K562 (cell line): ENCODE measurements at regions not wholly inside any gene's neighbourhood (a gene's known extent, or its start where the extent isn't known, plus 50 kb on each side); places are given as distances from the start of the nearest gene placed in this dataset.

Source experiments
- BHLHE40 ChIP-seq: IDR thresholded peaks from 2 replicates; pipeline ENCODE4 v1.6.1; 2011; ENCODE audit warnings: low read length, improper control_type of control experiment
- EWSR1 ChIP-seq: fragments of 450-650 bp; IDR thresholded peaks from 2 replicates; pipeline ENCODE4 v1.6.1; 2018; ENCODE audit warnings: borderline replicate concordance, mild to moderate bottlenecking, low read depth, moderate library complexity; ENCODE audit not compliant: partially characterized antibody
- GABPA ChIP-seq: fragments of 200-800 bp; sonication (Bioruptor generic); conservative IDR thresholded peaks from 2 replicates; pipeline ENCODE4 v1.6.1; 2016; ENCODE audit warnings: low read depth, missing genetic modification characterization, missing compliant biosample characterization
- HDAC2 ChIP-seq: fragments of 450-650 bp; IDR thresholded peaks from 2 replicates; pipeline ENCODE4 v1.6.1; 2016; ENCODE audit warnings: mild to moderate bottlenecking
- HDAC6 ChIP-seq: IDR thresholded peaks from 2 replicates; pipeline ENCODE4 v1.6.1; 2012; ENCODE audit warnings: low read depth, mild to moderate bottlenecking, control low read depth, inconsistent platforms, low read length, moderate library complexity
- POLR2AphosphoS2 ChIP-seq: IDR thresholded peaks from 2 replicates; pipeline ENCODE4 v1.6.1; 2012; ENCODE audit warnings: low read length, improper control_type of control experiment
- RAD51 ChIP-seq: fragments of 450-650 bp; IDR thresholded peaks from 2 replicates; pipeline ENCODE4 v1.7.1; 2016; ENCODE audit warnings: low read depth, mild to moderate bottlenecking, borderline replicate concordance
- SP2 ChIP-seq: IDR thresholded peaks from 2 replicates; pipeline ENCODE4 v1.6.1; 2011; ENCODE audit warnings: mild to moderate bottlenecking, low read depth, low read length, moderate library complexity; ENCODE audit not compliant: poor library complexity, severe bottlenecking; ENCODE audit errors: extremely low read depth
- ZNF764 ChIP-seq: fragments of 250-450 bp; sonication (Bioruptor Pico); IDR thresholded peaks from 2 replicates; pipeline ENCODE4 v1.4.0; 2020; ENCODE audit warnings: low read depth, mild to moderate bottlenecking, moderate library complexity

DNA sequence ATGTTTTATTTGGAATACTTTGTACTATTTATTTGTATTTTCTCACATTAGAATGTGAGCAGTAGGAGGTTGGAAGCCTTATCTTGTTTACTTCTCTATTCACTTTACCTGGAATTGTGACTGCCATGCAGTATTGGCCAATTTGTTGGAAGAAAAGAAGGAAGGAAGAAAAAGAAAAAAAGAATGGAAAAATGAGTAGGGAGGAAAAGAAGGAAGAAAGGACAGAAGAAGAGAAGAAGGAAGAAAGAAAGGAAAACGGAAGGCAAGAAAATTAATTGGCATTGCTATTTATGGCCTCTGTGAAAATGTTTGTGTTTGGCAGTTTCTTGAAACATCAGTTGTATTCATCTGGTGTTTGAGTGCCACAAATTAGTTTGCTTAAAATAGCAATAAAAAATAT lies 575.2 kb upstream of the ZNF608 start:
- no peak for TF ChIP-seq RAD51
- no peak for TF ChIP-seq ZNF764 (CRISPR knock-in tag)
- TF ChIP-seq SP2, result no peak
- no peak for TF ChIP-seq HDAC2
- no peak for TF ChIP-seq HDAC6
- no peak for TF ChIP-seq POLR2AphosphoS2
- no peak for TF ChIP-seq EWSR1
- TF ChIP-seq BHLHE40, result no peak
- TF ChIP-seq GABPA, result no peak
